ENCODE measurements at regions not wholly inside any gene's neighbourhood (a gene's known extent, or its start where the extent isn't known, plus 50 kb on each side); places are given as distances from the start of the nearest gene placed in this dataset.

DNA sequence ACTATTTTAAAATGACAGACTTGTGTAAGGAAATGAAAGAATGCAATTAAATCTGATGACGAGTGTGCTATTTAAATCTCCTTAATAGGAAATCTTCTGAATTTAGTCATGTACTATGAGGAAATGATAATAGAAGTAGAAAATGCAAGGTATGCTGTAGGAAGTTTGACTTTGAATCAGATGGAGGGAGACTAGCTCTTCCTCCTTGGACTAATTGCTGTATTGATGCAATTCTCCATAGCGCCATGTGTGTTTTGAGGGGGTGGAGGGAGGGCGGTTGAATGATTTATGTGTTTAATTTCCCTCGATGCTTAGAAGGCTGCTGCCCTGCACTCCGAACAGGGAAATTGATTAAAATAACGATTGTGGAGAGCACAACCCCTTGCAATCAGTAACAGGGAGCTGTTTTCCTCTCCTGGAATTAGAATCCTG is 179.0 kb upstream of the PRNP start:
- Histone ChIP-seq H3K27me3 (no peaks in the 10 kb centered on the region), H3K4me3 (no peak overlapping the region), H3K36me3 (no peaks in the 10 kb centered on the region), H3K4me1 (no peaks in the 10 kb centered on the region), H3K27ac (no peak overlapping the region), H3K9me3 (no peaks in the 10 kb centered on the region)
- DNase-seq (ENCODE audit: low spot score in 2 of 2), result no peak
- intact Hi-C loops (cut with DNase I; ENCODE audit: low total_unique reads), result no loop called here
- TF ChIP-seq POLR2A (IDR thresholded peaks at IDR 0.05), result no peak
- TF ChIP-seq, protein P1, sequence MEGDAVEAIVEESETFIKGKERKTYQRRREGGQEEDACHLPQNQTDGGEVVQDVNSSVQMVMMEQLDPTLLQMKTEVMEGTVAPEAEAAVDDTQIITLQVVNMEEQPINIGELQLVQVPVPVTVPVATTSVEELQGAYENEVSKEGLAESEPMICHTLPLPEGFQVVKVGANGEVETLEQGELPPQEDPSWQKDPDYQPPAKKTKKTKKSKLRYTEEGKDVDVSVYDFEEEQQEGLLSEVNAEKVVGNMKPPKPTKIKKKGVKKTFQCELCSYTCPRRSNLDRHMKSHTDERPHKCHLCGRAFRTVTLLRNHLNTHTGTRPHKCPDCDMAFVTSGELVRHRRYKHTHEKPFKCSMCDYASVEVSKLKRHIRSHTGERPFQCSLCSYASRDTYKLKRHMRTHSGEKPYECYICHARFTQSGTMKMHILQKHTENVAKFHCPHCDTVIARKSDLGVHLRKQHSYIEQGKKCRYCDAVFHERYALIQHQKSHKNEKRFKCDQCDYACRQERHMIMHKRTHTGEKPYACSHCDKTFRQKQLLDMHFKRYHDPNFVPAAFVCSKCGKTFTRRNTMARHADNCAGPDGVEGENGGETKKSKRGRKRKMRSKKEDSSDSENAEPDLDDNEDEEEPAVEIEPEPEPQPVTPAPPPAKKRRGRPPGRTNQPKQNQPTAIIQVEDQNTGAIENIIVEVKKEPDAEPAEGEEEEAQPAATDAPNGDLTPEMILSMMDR (IDR thresholded peaks at IDR 0.05), result no peak
- no peak for TF ChIP-seq POLR2AphosphoS5 (IDR thresholded peaks at IDR 0.05)

DNA sequence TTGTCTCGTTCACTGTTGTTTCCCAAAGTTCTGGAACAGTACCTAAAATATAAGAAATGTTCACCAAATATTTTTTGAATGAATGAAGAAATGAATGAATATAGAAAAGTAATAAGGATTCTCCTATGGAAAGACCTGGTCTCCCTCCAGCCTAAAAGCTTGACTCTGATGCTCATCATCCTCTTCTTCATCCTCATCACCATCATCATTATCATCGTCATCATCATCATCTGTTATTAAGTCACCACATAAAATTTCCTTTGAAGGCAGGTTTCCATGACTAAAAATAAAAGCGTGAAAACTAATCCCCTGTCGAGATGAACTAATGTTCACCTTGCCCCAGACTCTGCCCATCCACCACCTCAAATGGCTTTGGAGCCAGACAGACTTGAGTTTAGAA is 181.4 kb upstream of the PRNP start:
- H3K9me3 ChIP-seq, result peaks cover 9 to 13% of the 10 kb centered on the region in 2 donors
- no peaks in the 10 kb centered on the region for H3K27me3 ChIP-seq
- H3K4me3 ChIP-seq, result no peak overlapping the region
- intact Hi-C loops (cut with DNase I; ENCODE audit: low total_unique reads), result loop anchor here (1.0 kb wide), 1 partner anchor 37 kb away; no protein-coding TSS in a partner anchor
- no peak for DNase-seq (ENCODE audit: low spot score in 2 of 2)
- H3K4me1 ChIP-seq, result no peaks in the 10 kb centered on the region
- H3K36me3 ChIP-seq, result no peaks in the 10 kb centered on the region
- TF ChIP-seq, protein P1 (IDR thresholded peaks at IDR 0.05), result no peak
- TF ChIP-seq POLR2A (IDR thresholded peaks at IDR 0.05), result no peak
- no peak for TF ChIP-seq POLR2AphosphoS5 (IDR thresholded peaks at IDR 0.05)
- H3K27ac ChIP-seq, result no peak overlapping the region

GRCh38 chr20:4502756-4503155 is 183.5 kb upstream of the PRNP start:
- no peak overlapping the region for H3K27ac ChIP-seq
- H3K4me3 ChIP-seq, result no peak overlapping the region
- no peaks in the 10 kb centered on the region for H3K36me3 ChIP-seq
- TF ChIP-seq, protein P1 (IDR thresholded peaks at IDR 0.05), result no peak
- no peak for TF ChIP-seq POLR2AphosphoS5 (IDR thresholded peaks at IDR 0.05)
- TF ChIP-seq POLR2A (IDR thresholded peaks at IDR 0.05), result no peak
- no peaks in the 10 kb centered on the region for H3K4me1 ChIP-seq
- no peak for DNase-seq (ENCODE audit: low spot score in 2 of 2)
- no peaks in the 10 kb centered on the region for H3K27me3 ChIP-seq
- intact Hi-C loops (cut with DNase I; ENCODE audit: low total_unique reads), result no loop called here
- peaks cover 9 to 13% of the 10 kb centered on the region in 2 donors for H3K9me3 ChIP-seq

DNA sequence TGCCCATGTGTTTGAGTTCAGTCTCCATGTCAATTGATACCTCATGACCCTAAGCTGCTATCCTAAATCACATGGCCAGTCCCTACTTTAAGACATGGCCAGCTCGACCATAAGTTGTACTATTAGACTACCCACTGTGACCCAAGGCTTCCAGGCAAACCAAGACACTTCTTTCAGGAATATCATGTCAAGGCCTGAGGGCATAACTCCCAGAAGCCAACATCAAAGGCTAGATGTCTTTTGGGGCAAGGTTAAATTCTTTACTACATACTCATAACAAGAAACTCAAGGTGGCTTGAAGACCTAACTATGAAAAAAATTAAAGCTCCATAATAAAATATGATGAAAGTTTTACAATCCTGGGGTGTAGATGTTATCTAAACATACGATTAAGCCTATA is 192.9 kb upstream of the PRNP start:
- Histone ChIP-seq H3K4me3 (no peak overlapping the region), H3K4me1 (no peaks in the 10 kb centered on the region), H3K27me3 (no peaks in the 10 kb centered on the region), H3K27ac (no peak overlapping the region), H3K36me3 (no peaks in the 10 kb centered on the region), H3K9me3 (no peaks in the 10 kb centered on the region)
- intact Hi-C loops (cut with DNase I; ENCODE audit: low total_unique reads), result no loop called here
- TF ChIP-seq POLR2A (IDR thresholded peaks at IDR 0.05), result no peak
- TF ChIP-seq POLR2AphosphoS5 (IDR thresholded peaks at IDR 0.05), result no peak
- TF ChIP-seq, protein P1 (IDR thresholded peaks at IDR 0.05), result no peak
- no peak for DNase-seq (ENCODE audit: low spot score in 2 of 2)

DNA sequence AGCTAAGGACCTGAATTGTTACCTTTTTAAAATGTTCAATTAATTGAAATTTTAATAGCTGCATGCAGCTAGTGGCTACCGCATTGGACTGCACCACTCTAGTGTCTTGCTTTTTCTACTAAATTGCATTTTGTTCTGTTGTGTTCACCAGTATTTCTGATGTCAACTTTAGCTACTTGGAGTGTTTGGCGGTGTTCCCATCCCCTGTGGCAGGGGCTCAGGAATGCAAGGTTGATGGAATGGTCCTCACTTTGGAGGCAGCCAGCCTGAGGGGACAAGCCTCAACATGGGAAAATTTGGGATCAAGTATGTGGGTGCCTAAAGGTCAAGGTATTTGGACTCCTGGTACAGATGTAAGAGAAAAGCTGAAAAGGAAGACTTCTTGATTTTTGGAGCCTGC is 194.6 kb upstream of the PRNP start:
- no peaks in the 10 kb centered on the region for H3K4me1 ChIP-seq
- TF ChIP-seq POLR2AphosphoS5 (IDR thresholded peaks at IDR 0.05) (no peak), POLR2A (IDR thresholded peaks at IDR 0.05) (no peak)
- TF ChIP-seq, protein P1 (IDR thresholded peaks at IDR 0.05), result no peak
- H3K4me3 ChIP-seq, result no peak overlapping the region
- no peaks in the 10 kb centered on the region for H3K36me3 ChIP-seq
- H3K9me3 ChIP-seq, result no peaks in the 10 kb centered on the region
- DNase-seq (ENCODE audit: low spot score in 2 of 2), result no peak
- intact Hi-C loops (cut with DNase I; ENCODE audit: low total_unique reads), result no loop called here
- no peak overlapping the region for H3K27ac ChIP-seq
- H3K27me3 ChIP-seq, result no peaks in the 10 kb centered on the region
